ENCODE measurements at regions not wholly inside any gene's neighbourhood (a gene's known extent, or its start where the extent isn't known, plus 50 kb on each side); places are given as distances from the start of the nearest gene placed in this dataset.

DNA sequence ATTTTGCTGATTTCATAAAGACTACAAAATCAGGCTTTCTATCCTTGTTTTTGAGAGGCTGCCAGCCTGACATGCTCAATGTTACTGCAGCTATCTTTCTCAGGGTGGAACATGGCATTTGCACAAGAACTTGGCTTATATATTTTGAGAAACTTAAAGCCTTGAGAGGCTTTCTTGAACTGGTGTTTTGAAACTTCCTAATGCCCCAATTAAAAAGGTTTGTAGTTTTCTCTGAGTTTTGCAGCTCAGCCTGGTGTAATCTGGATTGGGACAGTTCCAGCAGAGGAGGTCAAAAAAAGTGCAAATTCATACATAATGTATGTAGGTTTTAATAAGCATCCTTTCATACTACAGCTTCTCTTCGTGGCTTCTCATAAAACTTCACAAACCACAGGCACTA is 223.4 kb downstream of the FAM76B start:
- TF ChIP-seq, protein P1, sequence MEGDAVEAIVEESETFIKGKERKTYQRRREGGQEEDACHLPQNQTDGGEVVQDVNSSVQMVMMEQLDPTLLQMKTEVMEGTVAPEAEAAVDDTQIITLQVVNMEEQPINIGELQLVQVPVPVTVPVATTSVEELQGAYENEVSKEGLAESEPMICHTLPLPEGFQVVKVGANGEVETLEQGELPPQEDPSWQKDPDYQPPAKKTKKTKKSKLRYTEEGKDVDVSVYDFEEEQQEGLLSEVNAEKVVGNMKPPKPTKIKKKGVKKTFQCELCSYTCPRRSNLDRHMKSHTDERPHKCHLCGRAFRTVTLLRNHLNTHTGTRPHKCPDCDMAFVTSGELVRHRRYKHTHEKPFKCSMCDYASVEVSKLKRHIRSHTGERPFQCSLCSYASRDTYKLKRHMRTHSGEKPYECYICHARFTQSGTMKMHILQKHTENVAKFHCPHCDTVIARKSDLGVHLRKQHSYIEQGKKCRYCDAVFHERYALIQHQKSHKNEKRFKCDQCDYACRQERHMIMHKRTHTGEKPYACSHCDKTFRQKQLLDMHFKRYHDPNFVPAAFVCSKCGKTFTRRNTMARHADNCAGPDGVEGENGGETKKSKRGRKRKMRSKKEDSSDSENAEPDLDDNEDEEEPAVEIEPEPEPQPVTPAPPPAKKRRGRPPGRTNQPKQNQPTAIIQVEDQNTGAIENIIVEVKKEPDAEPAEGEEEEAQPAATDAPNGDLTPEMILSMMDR (conservative IDR thresholded peaks at IDR 0.05; ENCODE audit: low read depth, low read length): no peak
- no peak for TF ChIP-seq EZH2 (IDR thresholded peaks at IDR 0.05; ENCODE audit: borderline replicate concordance, low read depth, low read length, poor library complexity, severe bottlenecking)

All from A673 (cell line).